Kidney epithelial cell (primary cell): ENCODE measurements at regions not wholly inside any gene's neighbourhood (a gene's known extent, or its start where the extent isn't known, plus 50 kb on each side); places are given as distances from the start of the nearest gene placed in this dataset.

ENCODE experiments used
- DNase-seq: peaks from one replicate; pipeline ENCODE4 v3.0.0-alpha.2; 2010; ENCODE audit warnings: low read depth
- H3K27me3 ChIP-seq: 2 replicates; pipeline ENCODE4 v1.6.0; 2011; ENCODE audit warnings: low read length; ENCODE audit not compliant: control insufficient read depth, insufficient read depth
- H3K36me3 ChIP-seq: 2 replicates; pipeline ENCODE4 v1.5.1; 2011; ENCODE audit warnings: low read length; ENCODE audit not compliant: control insufficient read depth, insufficient read depth
- H3K4me3 ChIP-seq: 2 replicates; pipeline ENCODE4 v1.5.1; 2011; ENCODE audit warnings: low read depth, mild to moderate bottlenecking, control low read depth, low read length
- CTCF ChIP-seq: IDR thresholded peaks from 2 replicates; pipeline ENCODE4 v1.5.1; 2011; ENCODE audit warnings: mild to moderate bottlenecking, moderate library complexity, low read length, control low read depth, inconsistent platforms; ENCODE audit not compliant: insufficient read depth, poor library complexity, severe bottlenecking

GRCh38 chr14:96629558-96630222, 127.5 kb downstream of the PAPOLA start:
- Histone ChIP-seq H3K4me3 (no peak overlapping the region), H3K27me3 (peaks cover 3% of the 10 kb centered on the region), H3K36me3 (no peaks in the 10 kb centered on the region)
- no peak for DNase-seq
- TF ChIP-seq CTCF, result no peak

DNA sequence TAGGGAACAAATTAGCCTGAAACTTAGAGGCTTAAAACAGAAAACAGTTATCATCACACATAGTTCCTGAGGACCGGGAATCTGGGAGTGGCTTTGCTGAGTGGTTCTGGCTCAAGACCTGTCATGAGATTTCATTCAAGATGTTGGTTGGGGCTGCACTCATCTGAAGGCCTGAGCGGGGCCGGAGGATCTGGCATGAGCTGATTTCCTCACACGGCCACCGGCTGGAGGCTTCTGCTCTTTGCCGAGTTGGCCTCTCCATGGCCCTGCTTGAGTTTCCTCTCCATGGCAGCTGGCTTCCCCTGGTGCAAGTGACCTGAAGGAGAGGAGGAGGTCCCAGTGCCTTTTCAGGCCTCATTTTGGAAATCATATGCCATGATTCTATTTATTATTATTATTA, 128.1 kb downstream of the PAPOLA start:
- no peak for TF ChIP-seq CTCF
- no peak overlapping the region for H3K4me3 ChIP-seq
- DNase-seq, result no peak
- H3K27me3 ChIP-seq, result peaks cover 3% of the 10 kb centered on the region
- H3K36me3 ChIP-seq, result no peaks in the 10 kb centered on the region

- DNase-seq, result no peak
- H3K27me3 ChIP-seq, result peaks cover 3% of the 10 kb centered on the region
- no peak overlapping the region for H3K4me3 ChIP-seq
- no peak for TF ChIP-seq CTCF
- H3K36me3 ChIP-seq, result no peaks in the 10 kb centered on the region
Observed at GRCh38 chr14:96631030-96631429, 128.8 kb downstream of the PAPOLA start.

- TF ChIP-seq CTCF, result no peak
- H3K27me3 ChIP-seq, result peaks cover 3% of the 10 kb centered on the region
- no peak overlapping the region for H3K4me3 ChIP-seq
- no peak for DNase-seq
- no peaks in the 10 kb centered on the region for H3K36me3 ChIP-seq
Observed at GRCh38 chr14:96631621-96632362, 129.6 kb downstream of the PAPOLA start.

GRCh38 chr14:96632363-96632758, 130.2 kb downstream of the PAPOLA start:
- no peak for DNase-seq
- no peak for TF ChIP-seq CTCF
- Histone ChIP-seq H3K36me3 (no peaks in the 10 kb centered on the region), H3K27me3 (peaks cover 3% of the 10 kb centered on the region), H3K4me3 (no peak overlapping the region)
